ENCODE measurements at regions not wholly inside any gene's neighbourhood (a gene's known extent, or its start where the extent isn't known, plus 50 kb on each side); places are given as distances from the start of the nearest gene placed in this dataset.
A peak's percentile ranks its signal among the peaks of the same experiment; 100 is the strongest.

GRCh38 chr7:155922067-155922816 lies 110.0 kb upstream of the SHH start:
- H3K9ac ChIP-seq (ENCODE audit: low read depth, low read length, poor library complexity) = no peak overlapping the region
- peaks cover 0 to 1% of the 10 kb centered on the region in 2 donors for H3K4me1 ChIP-seq (ENCODE audit: control insufficient read depth in 2 of 2, insufficient read depth in 1 of 2, low read depth in 1 of 2, low read length in 2 of 2)
- DNase-seq (ENCODE audit: low spot score) = no peak
- H4K8ac ChIP-seq (ENCODE audit: low read depth, low read length) = no peak overlapping the region
- H2BK5ac ChIP-seq (ENCODE audit: low read length) = no peak overlapping the region
- no peak overlapping the region for H3K27ac ChIP-seq (replicated peaks; ENCODE audit: low read length)
- no peak overlapping the region for H2BK12ac ChIP-seq (ENCODE audit: low read length)
- H3K27me3 ChIP-seq (ENCODE audit: control insufficient read depth in 3 of 3, insufficient read depth in 3 of 3, low read depth in 1 of 3, low read length in 3 of 3) = peaks cover 0 to 4% (median 0%) of the 10 kb centered on the region in 3 experiments
- H2BK120ac ChIP-seq (ENCODE audit: low read depth, low read length) = no peak overlapping the region
- no CpG with 5 or more reads among the region's 25 CpGs for WGBS, 2 donors (ENCODE audit: extremely low coverage in 2 of 2, insufficient read length in 2 of 2, insufficient replicate concordance in 1 of 2)
- peak overlapping the region; percentile 12 for H2BK15ac ChIP-seq (ENCODE audit: low read length)
- no peak overlapping the region for H4K91ac ChIP-seq (ENCODE audit: low read depth, low read length, poor library complexity)
- no peak overlapping the region for H2AK5ac ChIP-seq (ENCODE audit: low read depth, low read length)
- no peak overlapping the region for H2AFZ ChIP-seq (ENCODE audit: low read length)
- H3K4me2 ChIP-seq (ENCODE audit: insufficient read depth, low read length, poor library complexity, severe bottlenecking) = no peak overlapping the region
- no peak overlapping the region for H3K23ac ChIP-seq (ENCODE audit: low read depth, low read length, poor library complexity)
- H3K9me3 ChIP-seq (replicated peaks in 1 of 2; ENCODE audit: control insufficient read depth in 2 of 2, insufficient read depth in 1 of 2, low read depth in 1 of 2, low read length in 2 of 2) = peaks cover 0 to 3% of the 10 kb centered on the region in 2 donors
- no peaks in the 10 kb centered on the region for H3K79me1 ChIP-seq (ENCODE audit: low read depth, low read length)
- H3K4me3 ChIP-seq (ENCODE audit: low read length in 2 of 2) = no peak overlapping the region
- H3K14ac ChIP-seq (ENCODE audit: low read length) = no peak overlapping the region
- no peak overlapping the region for H3K4ac ChIP-seq (ENCODE audit: low read length)
- H3K18ac ChIP-seq (ENCODE audit: low read length) = peak overlapping the region; percentile 93
- H3K36me3 ChIP-seq (replicated peaks in 1 of 2; ENCODE audit: control insufficient read depth in 2 of 2, insufficient read depth in 2 of 2, low read length in 2 of 2) = no peaks in the 10 kb centered on the region

- DNase-seq (ENCODE audit: low spot score) = no peak
- H3K4ac ChIP-seq (ENCODE audit: low read length) = no peak overlapping the region
- H3K79me1 ChIP-seq (ENCODE audit: low read depth, low read length) = no peaks in the 10 kb centered on the region
- H2AK5ac ChIP-seq (ENCODE audit: low read depth, low read length) = peak overlapping the region; percentile 36
- H2BK5ac ChIP-seq (ENCODE audit: low read length) = peak overlapping the region; percentile 48
- H3K23ac ChIP-seq (ENCODE audit: low read depth, low read length, poor library complexity) = no peak overlapping the region
- H3K4me1 ChIP-seq (ENCODE audit: control insufficient read depth in 2 of 2, insufficient read depth in 1 of 2, low read depth in 1 of 2, low read length in 2 of 2) = peaks cover 0 to 1% of the 10 kb centered on the region in 2 donors
- no peak overlapping the region for H3K9ac ChIP-seq (ENCODE audit: low read depth, low read length, poor library complexity)
- WGBS, 2 donors (ENCODE audit: extremely low coverage in 2 of 2, insufficient read length in 2 of 2, insufficient replicate concordance in 1 of 2) = no CpG with 5 or more reads among the region's 10 CpGs
- no peak overlapping the region for H3K4me3 ChIP-seq (ENCODE audit: low read length in 2 of 2)
- no peak overlapping the region for H4K91ac ChIP-seq (ENCODE audit: low read depth, low read length, poor library complexity)
- no peaks in the 10 kb centered on the region for H3K36me3 ChIP-seq (replicated peaks in 1 of 2; ENCODE audit: control insufficient read depth in 2 of 2, insufficient read depth in 2 of 2, low read length in 2 of 2)
- peaks cover 0 to 4% (median 0%) of the 10 kb centered on the region in 3 experiments for H3K27me3 ChIP-seq (ENCODE audit: control insufficient read depth in 3 of 3, insufficient read depth in 3 of 3, low read depth in 1 of 3, low read length in 3 of 3)
- H3K27ac ChIP-seq (replicated peaks; ENCODE audit: low read length) = no peak overlapping the region
- no peak overlapping the region for H4K8ac ChIP-seq (ENCODE audit: low read depth, low read length)
- H3K4me2 ChIP-seq (ENCODE audit: insufficient read depth, low read length, poor library complexity, severe bottlenecking) = no peak overlapping the region
- H3K9me3 ChIP-seq (replicated peaks in 1 of 2; ENCODE audit: control insufficient read depth in 2 of 2, insufficient read depth in 1 of 2, low read depth in 1 of 2, low read length in 2 of 2) = peaks cover 0 to 3% of the 10 kb centered on the region in 2 donors
- no peak overlapping the region for H2BK12ac ChIP-seq (ENCODE audit: low read length)
- no peak overlapping the region for H2BK120ac ChIP-seq (ENCODE audit: low read depth, low read length)
- no peak overlapping the region for H2AFZ ChIP-seq (ENCODE audit: low read length)
- H3K14ac ChIP-seq (ENCODE audit: low read length) = no peak overlapping the region
- H3K18ac ChIP-seq (ENCODE audit: low read length) = peak overlapping the region; percentile 93
- no peak overlapping the region for H2BK15ac ChIP-seq (ENCODE audit: low read length)
These were observed 109.5 kb upstream of the SHH start for GRCh38 chr7:155921804-155922066.

GRCh38 chr7:155921086-155921803 lies 109.0 kb upstream of the SHH start:
- Histone ChIP-seq H4K91ac (ENCODE audit: low read depth, low read length, poor library complexity) (no peak overlapping the region), H2BK12ac (ENCODE audit: low read length) (no peak overlapping the region), H3K36me3 (replicated peaks in 1 of 2; ENCODE audit: control insufficient read depth in 2 of 2, insufficient read depth in 2 of 2, low read length in 2 of 2) (no peaks in the 10 kb centered on the region), H3K9ac (ENCODE audit: low read depth, low read length, poor library complexity) (no peak overlapping the region), H3K14ac (ENCODE audit: low read length) (no peak overlapping the region), H3K4me1 (ENCODE audit: control insufficient read depth in 2 of 2, insufficient read depth in 1 of 2, low read depth in 1 of 2, low read length in 2 of 2) (peaks cover 0 to 1% of the 10 kb centered on the region in 2 donors), H2BK120ac (ENCODE audit: low read depth, low read length) (no peak overlapping the region), H4K8ac (ENCODE audit: low read depth, low read length) (no peak overlapping the region), H2BK15ac (ENCODE audit: low read length) (peak overlapping the region; percentile 45), H3K27me3 (ENCODE audit: control insufficient read depth in 3 of 3, insufficient read depth in 3 of 3, low read depth in 1 of 3, low read length in 3 of 3) (peaks cover 0 to 4% (median 0%) of the 10 kb centered on the region in 3 experiments), H2AFZ (ENCODE audit: low read length) (no peak overlapping the region), H3K4ac (ENCODE audit: low read length) (no peak overlapping the region), H3K18ac (ENCODE audit: low read length) (peak overlapping the region; percentile 54), H3K79me1 (ENCODE audit: low read depth, low read length) (no peaks in the 10 kb centered on the region), H3K4me3 (ENCODE audit: low read length in 2 of 2) (no peak overlapping the region), H3K27ac (replicated peaks; ENCODE audit: low read length) (no peak overlapping the region), H2BK5ac (ENCODE audit: low read length) (peak overlapping the region; percentile 48), H3K4me2 (ENCODE audit: insufficient read depth, low read length, poor library complexity, severe bottlenecking) (no peak overlapping the region), H3K9me3 (replicated peaks in 1 of 2; ENCODE audit: control insufficient read depth in 2 of 2, insufficient read depth in 1 of 2, low read depth in 1 of 2, low read length in 2 of 2) (peaks cover 0 to 3% of the 10 kb centered on the region in 2 donors), H2AK5ac (ENCODE audit: low read depth, low read length) (peak overlapping the region; percentile 36), H3K23ac (ENCODE audit: low read depth, low read length, poor library complexity) (no peak overlapping the region)
- no CpG with 5 or more reads among the region's 12 CpGs for WGBS, 2 donors (ENCODE audit: extremely low coverage in 2 of 2, insufficient read length in 2 of 2, insufficient replicate concordance in 1 of 2)
- DNase-seq (ENCODE audit: low spot score) = no peak

- WGBS, 2 donors (ENCODE audit: extremely low coverage in 2 of 2, insufficient read length in 2 of 2, insufficient replicate concordance in 1 of 2) = no CpG with 5 or more reads among the region's 11 CpGs
- Histone ChIP-seq H3K4me3 (ENCODE audit: low read length in 2 of 2) (no peak overlapping the region), H2AK5ac (ENCODE audit: low read depth, low read length) (no peak overlapping the region), H3K27me3 (ENCODE audit: control insufficient read depth in 3 of 3, insufficient read depth in 3 of 3, low read depth in 1 of 3, low read length in 3 of 3) (peaks cover 0 to 4% (median 0%) of the 10 kb centered on the region in 3 experiments), H3K18ac (ENCODE audit: low read length) (no peak overlapping the region), H3K4me2 (ENCODE audit: insufficient read depth, low read length, poor library complexity, severe bottlenecking) (no peak overlapping the region), H3K23ac (ENCODE audit: low read depth, low read length, poor library complexity) (no peak overlapping the region), H2BK15ac (ENCODE audit: low read length) (peak overlapping the region; percentile 45), H2BK12ac (ENCODE audit: low read length) (no peak overlapping the region), H3K14ac (ENCODE audit: low read length) (no peak overlapping the region), H3K4ac (ENCODE audit: low read length) (no peak overlapping the region), H3K4me1 (ENCODE audit: control insufficient read depth in 2 of 2, insufficient read depth in 1 of 2, low read depth in 1 of 2, low read length in 2 of 2) (peaks cover 0 to 1% of the 10 kb centered on the region in 2 donors), H4K91ac (ENCODE audit: low read depth, low read length, poor library complexity) (no peak overlapping the region), H2BK120ac (ENCODE audit: low read depth, low read length) (no peak overlapping the region), H3K36me3 (replicated peaks in 1 of 2; ENCODE audit: control insufficient read depth in 2 of 2, insufficient read depth in 2 of 2, low read length in 2 of 2) (no peaks in the 10 kb centered on the region), H3K79me1 (ENCODE audit: low read depth, low read length) (no peaks in the 10 kb centered on the region), H2AFZ (ENCODE audit: low read length) (no peak overlapping the region), H2BK5ac (ENCODE audit: low read length) (no peak overlapping the region), H3K9ac (ENCODE audit: low read depth, low read length, poor library complexity) (no peak overlapping the region), H3K9me3 (replicated peaks in 1 of 2; ENCODE audit: control insufficient read depth in 2 of 2, insufficient read depth in 1 of 2, low read depth in 1 of 2, low read length in 2 of 2) (peaks cover 0 to 3% of the 10 kb centered on the region in 2 donors), H4K8ac (ENCODE audit: low read depth, low read length) (no peak overlapping the region), H3K27ac (replicated peaks; ENCODE audit: low read length) (no peak overlapping the region)
- no peak for DNase-seq (ENCODE audit: low spot score)
These were observed 107.8 kb upstream of the SHH start for GRCh38 chr7:155920068-155920461.
